ENCODE measurements at regions not wholly inside any gene's neighbourhood (a gene's known extent, or its start where the extent isn't known, plus 50 kb on each side); places are given as distances from the start of the nearest gene placed in this dataset.

DNA sequence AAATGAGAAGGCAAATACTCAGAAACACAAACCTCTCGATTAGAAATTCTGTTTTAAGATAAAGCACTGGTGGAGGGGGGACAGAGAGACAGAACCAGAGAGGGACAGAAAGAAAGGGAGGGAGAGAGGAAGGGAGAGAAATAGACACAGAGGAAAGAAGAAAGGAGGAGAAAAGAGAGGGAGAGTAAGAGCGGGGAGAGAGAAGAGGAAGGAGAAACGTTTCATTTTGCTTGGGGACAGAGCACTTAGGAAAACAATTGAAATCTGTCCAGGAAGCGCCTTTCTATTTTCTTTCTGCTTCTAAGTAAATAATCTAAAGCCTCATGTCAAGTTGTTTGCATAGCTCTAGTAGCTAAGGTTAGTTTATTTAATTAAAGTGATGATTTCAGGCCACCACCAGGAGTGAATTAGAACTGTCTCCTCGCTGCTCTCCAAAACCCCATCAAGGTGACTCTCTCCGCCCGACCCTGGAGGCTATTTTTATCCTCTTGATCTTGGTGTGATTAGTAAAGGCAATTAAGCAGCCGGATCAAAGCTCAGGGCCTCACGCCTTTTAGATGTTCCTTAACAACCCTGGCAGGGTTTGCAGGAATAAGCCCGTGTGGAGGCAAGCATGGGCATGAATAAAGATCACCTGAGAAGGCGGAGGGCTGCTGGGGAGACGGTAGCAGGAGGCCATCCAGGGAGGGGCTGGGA is 73.4 kb upstream of the INSIG1 start:
- Mint-ChIP-seq H3K27me3 (no peaks in the 10 kb centered on the region), H3K9me3 (no peaks in the 10 kb centered on the region), H3K4me3 (no peak overlapping the region), H3K36me3 (no peaks in the 10 kb centered on the region), H3K4me1 (peaks cover 5% of the 10 kb centered on the region), H3K27ac (no peak overlapping the region)
- no peak for DNase-seq

DNA sequence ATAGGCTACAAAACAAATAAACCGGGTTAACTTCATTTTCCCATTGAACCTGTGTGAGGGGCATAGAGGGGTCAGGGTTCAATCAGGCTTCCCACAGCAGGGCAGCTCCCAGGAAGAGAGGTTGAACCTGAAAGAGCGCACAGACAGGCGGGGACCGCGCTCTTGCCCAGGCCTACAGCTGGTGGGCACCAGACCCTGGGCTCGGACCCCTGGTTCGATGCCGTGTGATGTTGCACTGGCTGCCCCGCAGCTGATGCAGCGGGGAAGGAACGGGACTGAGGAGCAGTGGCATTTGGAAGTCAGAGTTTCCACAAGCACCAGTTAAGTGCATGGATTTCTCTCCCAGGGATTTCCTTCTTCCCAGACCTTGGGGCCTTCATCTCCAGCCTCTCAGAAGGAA is 72.6 kb upstream of the INSIG1 start:
- Mint-ChIP-seq H3K4me3 (no peak overlapping the region), H3K27me3 (no peaks in the 10 kb centered on the region), H3K36me3 (no peaks in the 10 kb centered on the region), H3K4me1 (peaks cover 5% of the 10 kb centered on the region), H3K27ac (no peak overlapping the region), H3K9me3 (no peaks in the 10 kb centered on the region)
- no peak for DNase-seq

DNA sequence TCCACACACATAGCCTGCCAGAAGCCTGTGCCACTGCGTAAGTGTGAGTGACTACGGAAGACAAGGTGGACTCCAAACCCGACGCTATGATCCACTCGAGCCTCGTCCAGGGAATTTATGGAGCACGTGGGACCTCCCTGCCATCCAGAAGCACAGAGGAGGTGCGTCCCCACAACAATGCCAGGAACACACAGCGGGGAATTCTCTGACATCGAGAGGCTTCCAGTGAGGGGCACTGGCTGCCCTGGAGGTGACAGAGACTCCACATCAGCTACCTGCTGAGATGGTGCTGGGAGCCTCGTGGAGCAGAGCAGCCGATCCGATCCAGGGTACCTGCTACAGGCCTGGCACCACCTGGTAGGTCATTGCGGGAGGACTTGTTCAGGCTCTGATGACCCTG is 72.2 kb upstream of the INSIG1 start:
- H3K27ac Mint-ChIP-seq, result no peak overlapping the region
- no peaks in the 10 kb centered on the region for H3K9me3 Mint-ChIP-seq
- no peaks in the 10 kb centered on the region for H3K36me3 Mint-ChIP-seq
- no peak for DNase-seq
- no peak overlapping the region for H3K4me3 Mint-ChIP-seq
- no peaks in the 10 kb centered on the region for H3K27me3 Mint-ChIP-seq
- H3K4me1 Mint-ChIP-seq, result peaks cover 5% of the 10 kb centered on the region

DNA sequence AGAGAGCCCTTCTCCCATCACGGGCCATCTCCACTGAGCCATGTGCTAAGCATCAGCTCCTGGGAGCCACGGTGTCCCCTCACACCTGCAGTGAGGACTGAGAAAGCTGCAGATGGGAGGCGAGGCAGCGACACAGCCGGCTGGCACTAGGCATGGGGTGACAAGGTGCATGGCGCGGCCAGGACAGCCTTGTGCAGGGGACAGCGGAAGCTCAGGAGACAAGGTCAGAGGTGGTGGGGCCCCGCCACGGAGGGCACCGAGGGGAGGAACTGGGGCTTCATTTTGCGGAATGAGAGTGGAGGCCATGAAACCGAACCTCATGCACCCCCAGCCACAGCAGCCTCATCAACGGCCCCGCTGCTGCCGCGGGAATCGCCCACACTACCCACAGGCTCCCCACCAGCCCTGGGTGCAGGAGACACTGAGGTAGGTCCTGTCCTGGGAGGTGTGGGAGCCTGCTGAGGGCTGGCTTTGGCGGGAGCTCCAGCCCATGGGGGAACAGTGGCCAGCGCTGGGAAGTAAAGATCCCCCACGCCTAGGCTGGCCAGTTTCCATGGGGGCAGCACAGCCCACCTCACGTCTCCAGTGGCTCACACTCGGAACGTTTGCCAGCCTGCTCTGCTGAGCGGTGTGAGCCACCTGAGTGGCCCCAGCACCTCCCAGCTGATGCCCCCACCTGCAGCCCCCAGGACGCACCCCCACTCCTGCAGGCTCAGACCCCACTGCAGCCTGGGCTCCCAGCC is 71.2 kb upstream of the INSIG1 start:
- H3K4me3 Mint-ChIP-seq, result no peak overlapping the region
- peaks cover 5% of the 10 kb centered on the region for H3K4me1 Mint-ChIP-seq
- H3K27ac Mint-ChIP-seq, result no peak overlapping the region
- no peaks in the 10 kb centered on the region for H3K36me3 Mint-ChIP-seq
- no peaks in the 10 kb centered on the region for H3K9me3 Mint-ChIP-seq
- no peaks in the 10 kb centered on the region for H3K27me3 Mint-ChIP-seq
- no peak for DNase-seq

DNA sequence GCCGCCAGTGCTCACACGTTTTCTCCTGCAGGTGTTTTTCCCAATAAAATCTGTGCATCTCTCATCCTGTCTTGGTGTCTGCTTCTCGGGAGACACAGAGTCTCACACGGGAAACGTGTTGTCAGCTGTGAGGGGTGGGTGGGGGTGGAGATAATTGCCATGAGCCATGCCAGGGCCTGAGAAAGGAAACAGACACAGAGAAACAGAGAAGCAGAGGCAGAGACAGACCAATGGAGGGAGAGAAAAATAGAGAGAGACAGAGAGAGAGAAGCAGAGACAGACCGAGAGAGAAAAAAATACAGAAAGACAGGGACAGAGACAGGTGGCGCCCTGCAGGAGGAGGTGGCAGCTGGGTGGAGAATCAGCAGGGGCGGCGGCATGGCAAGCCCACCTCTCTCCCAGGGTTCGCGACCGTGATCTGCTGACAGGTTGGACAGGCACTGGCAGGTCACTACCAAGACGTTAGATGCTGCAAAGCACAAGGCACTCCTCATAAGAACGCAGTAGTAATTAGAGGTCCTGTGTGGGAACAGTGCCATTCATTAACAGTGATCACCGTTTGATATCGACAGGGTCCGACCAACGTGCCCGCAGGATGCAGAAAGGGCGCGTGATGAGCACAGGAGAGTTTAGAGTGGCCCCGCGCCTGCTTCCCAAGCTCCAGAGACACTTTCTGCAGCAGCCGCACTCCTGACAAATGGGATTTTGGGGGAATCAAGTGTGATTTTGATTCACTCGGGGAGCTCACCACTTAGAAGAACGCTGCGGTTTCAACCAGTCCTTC is 70.5 kb upstream of the INSIG1 start:
- no peaks in the 10 kb centered on the region for H3K9me3 Mint-ChIP-seq
- H3K27me3 Mint-ChIP-seq, result no peaks in the 10 kb centered on the region
- no peaks in the 10 kb centered on the region for H3K36me3 Mint-ChIP-seq
- no peak overlapping the region for H3K4me3 Mint-ChIP-seq
- peaks cover 2% of the 10 kb centered on the region for H3K4me1 Mint-ChIP-seq
- no peak for DNase-seq
- no peak overlapping the region for H3K27ac Mint-ChIP-seq

DNA sequence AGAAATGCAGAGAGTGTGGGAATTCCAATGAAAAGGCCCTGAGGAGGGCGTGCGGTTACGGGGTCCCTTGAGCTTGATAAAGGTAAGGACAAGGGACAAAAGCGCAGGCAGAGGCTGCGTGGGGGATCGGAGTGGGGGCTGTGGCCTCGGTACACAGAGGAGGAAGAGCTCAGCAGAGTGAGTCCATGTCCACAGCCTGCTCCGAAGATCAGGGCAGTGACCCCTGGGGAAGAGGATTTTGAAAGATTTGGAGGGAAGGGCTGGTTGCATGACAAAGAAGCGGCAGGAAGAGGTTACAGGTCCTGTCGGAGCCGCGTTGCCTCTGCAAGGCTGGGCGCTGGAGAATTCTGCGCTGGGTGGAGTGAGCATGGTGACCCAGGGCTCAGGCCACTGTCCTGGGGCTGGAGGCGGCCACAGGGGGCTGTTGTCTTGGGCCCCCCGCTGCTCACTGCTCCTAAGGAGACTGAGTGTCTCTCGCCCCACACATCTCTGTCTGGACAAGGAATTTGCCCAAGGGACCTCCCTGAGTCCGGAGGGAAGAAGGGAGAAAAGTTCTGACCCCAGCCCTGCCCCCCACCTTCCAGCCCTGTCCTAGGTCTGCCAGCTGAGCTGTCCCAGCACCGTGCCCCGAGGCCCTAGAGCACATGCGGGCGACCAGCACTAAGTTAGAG is 69.8 kb upstream of the INSIG1 start:
- Mint-ChIP-seq H3K4me3 (no peak overlapping the region), H3K36me3 (no peaks in the 10 kb centered on the region), H3K9me3 (no peaks in the 10 kb centered on the region), H3K27ac (no peak overlapping the region), H3K27me3 (no peaks in the 10 kb centered on the region), H3K4me1 (no peaks in the 10 kb centered on the region)
- DNase-seq, result no peak

DNA sequence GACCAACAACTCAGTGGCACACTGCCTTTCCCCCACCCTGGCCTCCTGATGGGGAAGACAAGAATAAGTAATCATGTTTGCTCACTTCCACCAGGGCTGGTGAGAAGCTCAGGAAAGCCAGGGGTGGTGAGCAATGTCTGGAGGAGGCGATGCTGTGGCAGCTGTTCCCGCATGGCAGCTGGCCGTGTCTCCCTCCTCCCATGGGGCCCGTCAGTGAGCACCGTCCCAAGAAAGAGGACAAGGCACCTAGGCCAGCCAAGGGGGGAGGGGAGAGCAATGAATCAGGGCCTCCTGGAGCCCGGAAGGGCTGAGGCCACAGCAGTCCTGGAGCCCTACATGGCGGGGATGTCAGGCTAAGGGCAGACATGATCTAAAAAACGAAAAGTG is 69.2 kb upstream of the INSIG1 start:
- H3K4me1 Mint-ChIP-seq, result no peaks in the 10 kb centered on the region
- no peak overlapping the region for H3K27ac Mint-ChIP-seq
- H3K27me3 Mint-ChIP-seq, result no peaks in the 10 kb centered on the region
- no peaks in the 10 kb centered on the region for H3K9me3 Mint-ChIP-seq
- no peak overlapping the region for H3K4me3 Mint-ChIP-seq
- no peaks in the 10 kb centered on the region for H3K36me3 Mint-ChIP-seq
- no peak for DNase-seq

DNA sequence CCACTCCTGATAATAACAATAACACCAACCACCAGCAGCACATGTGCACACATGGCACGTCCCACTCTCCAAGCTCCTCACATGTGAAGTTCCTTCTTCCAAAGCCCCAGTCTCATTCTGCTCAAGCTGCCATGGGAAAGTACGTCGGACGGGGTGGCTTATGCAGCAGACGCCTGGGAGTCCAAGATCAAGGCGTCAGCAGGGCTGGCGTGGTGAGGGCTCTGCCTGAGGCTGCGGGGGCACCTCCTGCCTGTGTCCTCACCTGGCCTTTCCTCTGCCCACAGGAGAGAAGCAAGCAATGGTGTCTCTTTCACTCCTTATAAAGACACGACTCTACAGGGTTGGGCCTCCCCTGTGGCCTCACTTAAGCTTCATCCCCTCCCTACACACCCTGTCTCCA is 68.8 kb upstream of the INSIG1 start:
- H3K9me3 Mint-ChIP-seq, result no peaks in the 10 kb centered on the region
- H3K4me1 Mint-ChIP-seq, result no peaks in the 10 kb centered on the region
- no peaks in the 10 kb centered on the region for H3K36me3 Mint-ChIP-seq
- H3K27me3 Mint-ChIP-seq, result no peaks in the 10 kb centered on the region
- no peak overlapping the region for H3K27ac Mint-ChIP-seq
- no peak for DNase-seq
- no peak overlapping the region for H3K4me3 Mint-ChIP-seq

DNA sequence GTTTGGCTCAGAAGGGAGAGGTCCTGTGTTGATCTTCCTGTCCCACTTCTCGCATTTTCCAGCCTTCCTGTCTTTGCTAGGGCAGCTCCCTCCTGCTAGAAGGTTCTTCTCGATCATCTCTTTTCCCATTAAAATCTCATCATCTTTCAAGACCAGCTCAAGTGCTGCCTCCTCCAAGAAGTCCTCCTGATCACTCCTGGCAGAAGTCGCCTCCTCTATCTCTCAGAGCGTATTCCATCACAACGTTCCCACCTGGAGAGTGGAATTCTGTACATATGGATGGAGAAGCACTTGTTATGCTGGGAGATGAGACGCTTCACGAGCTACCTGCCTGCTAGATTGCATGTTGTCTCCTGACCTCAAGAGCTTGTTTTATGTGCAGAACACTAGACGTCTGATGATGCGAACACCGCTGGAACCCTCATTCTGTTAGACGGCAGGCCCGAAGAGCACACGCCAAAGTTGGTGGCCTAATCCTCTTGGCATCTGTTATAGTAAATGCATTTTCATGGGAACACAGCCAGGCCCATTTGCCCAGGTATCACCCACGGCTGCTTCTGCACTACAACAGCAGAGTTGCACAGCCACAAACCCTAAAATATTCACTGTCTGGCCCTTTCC is 68.0 kb upstream of the INSIG1 start:
- no peaks in the 10 kb centered on the region for H3K36me3 Mint-ChIP-seq
- no peak for DNase-seq
- no peak overlapping the region for H3K4me3 Mint-ChIP-seq
- H3K9me3 Mint-ChIP-seq, result no peaks in the 10 kb centered on the region
- no peaks in the 10 kb centered on the region for H3K4me1 Mint-ChIP-seq
- H3K27ac Mint-ChIP-seq, result no peak overlapping the region
- no peaks in the 10 kb centered on the region for H3K27me3 Mint-ChIP-seq

DNA sequence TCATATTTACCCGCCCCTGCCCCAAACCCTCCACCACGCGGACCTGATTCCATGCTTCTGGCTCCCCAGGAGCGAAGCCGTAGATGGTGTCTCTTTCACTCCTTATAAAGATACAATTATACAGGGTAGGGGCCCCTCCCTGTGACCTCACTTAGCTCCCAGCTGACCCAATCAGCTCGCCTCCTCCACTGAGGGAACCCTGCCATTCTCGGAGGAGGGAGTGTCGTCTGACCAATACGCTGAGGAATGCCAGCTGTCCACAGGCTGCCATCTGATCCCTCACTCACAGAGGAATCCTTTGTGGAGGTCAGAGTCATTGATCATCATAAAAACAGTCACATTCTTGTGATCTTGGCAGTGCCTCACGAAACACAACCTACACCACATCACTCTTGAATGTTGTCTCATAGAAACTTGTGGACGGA is 67.5 kb upstream of the INSIG1 start:
- no peaks in the 10 kb centered on the region for H3K27me3 Mint-ChIP-seq
- H3K4me1 Mint-ChIP-seq, result no peaks in the 10 kb centered on the region
- no peak overlapping the region for H3K4me3 Mint-ChIP-seq
- H3K27ac Mint-ChIP-seq, result no peak overlapping the region
- DNase-seq, result no peak
- H3K36me3 Mint-ChIP-seq, result no peaks in the 10 kb centered on the region
- H3K9me3 Mint-ChIP-seq, result no peaks in the 10 kb centered on the region

DNA sequence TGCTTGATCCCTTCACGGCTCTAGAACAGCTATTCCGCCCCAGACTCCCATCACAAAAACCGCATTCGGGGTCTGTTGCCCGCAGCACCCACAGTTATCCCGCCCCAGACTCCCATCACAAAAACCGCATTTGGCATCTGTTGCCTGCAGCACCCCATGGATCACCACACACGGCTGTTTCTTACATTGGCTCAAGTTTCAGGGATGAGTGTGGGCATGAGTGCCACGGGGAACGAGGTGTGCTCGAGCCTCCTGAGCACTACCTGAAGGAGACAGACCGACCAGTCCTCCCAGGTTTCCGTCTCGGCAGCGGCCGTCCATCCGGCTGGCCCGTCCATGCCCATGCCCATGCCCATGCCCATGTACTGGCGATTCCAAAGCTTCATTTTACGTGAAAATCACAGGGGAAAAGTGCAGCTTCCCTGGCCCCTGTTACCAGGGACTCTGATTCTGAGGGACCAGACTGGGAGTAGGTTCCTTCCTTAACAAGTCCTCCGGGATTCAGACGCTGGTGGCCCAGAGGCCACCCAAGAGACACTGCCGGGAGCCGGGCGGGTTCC is 66.4 kb upstream of the INSIG1 start:
- Mint-ChIP-seq H3K4me1 (no peaks in the 10 kb centered on the region), H3K27ac (no peak overlapping the region), H3K36me3 (no peaks in the 10 kb centered on the region), H3K9me3 (no peaks in the 10 kb centered on the region), H3K27me3 (no peaks in the 10 kb centered on the region), H3K4me3 (no peak overlapping the region)
- DNase-seq, result no peak

DNA sequence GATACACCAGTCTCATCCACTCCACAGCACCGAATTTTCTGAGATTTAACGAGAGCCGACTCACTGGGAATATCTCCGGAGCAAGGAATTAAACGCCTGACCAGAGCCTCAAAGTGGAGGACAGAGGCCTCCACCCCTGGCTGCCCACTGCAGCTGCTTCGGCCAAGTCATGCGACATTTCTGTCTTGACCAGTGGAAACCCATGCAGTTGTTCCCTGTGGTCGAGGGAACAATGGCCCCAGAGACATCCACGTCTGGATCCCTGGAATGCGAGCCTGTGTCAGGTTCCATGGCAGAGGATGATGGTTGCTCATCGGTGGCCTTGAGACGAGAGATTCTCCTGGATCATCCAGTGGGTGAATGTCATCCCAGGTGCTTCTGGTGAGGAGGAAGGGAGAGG is 65.7 kb upstream of the INSIG1 start:
- H3K27me3 Mint-ChIP-seq, result no peaks in the 10 kb centered on the region
- no peak overlapping the region for H3K4me3 Mint-ChIP-seq
- no peak overlapping the region for H3K27ac Mint-ChIP-seq
- no peak for DNase-seq
- no peaks in the 10 kb centered on the region for H3K36me3 Mint-ChIP-seq
- H3K4me1 Mint-ChIP-seq, result no peaks in the 10 kb centered on the region
- no peaks in the 10 kb centered on the region for H3K9me3 Mint-ChIP-seq

DNA sequence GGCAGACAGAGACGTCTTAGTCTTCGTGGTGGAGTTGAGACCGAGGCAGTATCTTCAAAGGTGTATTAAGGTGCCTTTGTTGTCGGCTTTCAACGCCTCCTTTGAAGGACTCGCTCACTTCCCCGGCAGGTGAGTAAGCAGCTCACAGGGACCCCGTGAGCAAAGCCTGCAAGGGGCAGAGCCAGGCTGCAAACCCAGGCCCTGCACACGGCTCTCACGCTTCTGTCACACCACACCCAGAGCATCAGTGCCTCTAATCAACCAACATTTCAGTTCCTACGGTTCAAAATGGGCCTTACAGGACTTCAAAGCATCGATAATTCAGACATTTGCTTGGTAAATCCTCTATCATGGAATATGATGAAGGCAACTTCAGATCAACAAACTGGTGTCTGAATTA is 64.8 kb upstream of the INSIG1 start:
- H3K27me3 Mint-ChIP-seq, result no peaks in the 10 kb centered on the region
- H3K4me1 Mint-ChIP-seq, result no peaks in the 10 kb centered on the region
- no peak for DNase-seq
- no peak overlapping the region for H3K27ac Mint-ChIP-seq
- no peaks in the 10 kb centered on the region for H3K9me3 Mint-ChIP-seq
- no peak overlapping the region for H3K4me3 Mint-ChIP-seq
- no peaks in the 10 kb centered on the region for H3K36me3 Mint-ChIP-seq

DNA sequence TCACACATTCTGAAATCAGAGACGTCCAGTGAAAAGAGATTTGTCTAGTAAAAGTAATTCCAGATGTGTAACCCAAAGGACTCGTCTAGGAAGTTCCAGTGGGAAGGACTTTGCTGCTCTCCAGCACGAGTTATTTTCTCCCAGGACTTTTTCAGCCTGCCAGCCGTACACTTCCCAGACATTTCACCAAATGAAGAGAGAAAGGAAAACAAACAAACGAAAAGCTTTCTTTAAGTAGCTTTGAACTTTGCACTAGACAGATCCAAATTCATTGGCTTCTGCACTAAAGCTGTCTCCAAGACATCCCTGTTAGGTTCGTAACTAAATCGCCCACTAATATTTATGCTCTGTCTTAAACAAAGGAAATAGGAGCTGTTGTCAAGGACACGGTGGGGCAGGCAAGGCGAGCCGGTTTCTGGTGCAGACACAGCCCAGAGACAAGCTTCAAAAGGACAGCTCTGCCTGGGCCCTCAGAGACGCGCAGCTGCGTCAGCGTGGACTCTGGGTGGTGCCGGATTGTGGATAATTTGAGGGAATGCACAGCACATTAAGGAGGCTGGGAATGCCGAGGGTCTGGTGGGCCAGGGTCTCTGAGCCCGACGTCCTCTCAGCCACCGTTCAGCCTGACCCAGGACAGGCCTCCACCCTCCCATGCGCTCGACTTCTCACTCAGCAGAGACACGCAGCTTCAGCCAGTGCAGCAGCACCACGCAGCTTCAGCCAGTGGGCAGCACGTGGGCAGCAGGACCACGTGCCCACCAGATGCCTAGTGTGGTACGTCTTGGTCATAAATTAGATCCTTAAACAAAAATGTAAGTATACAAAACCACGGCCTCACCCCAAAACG is 64.1 kb upstream of the INSIG1 start:
- Mint-ChIP-seq H3K4me1 (no peaks in the 10 kb centered on the region), H3K9me3 (no peaks in the 10 kb centered on the region), H3K27ac (no peak overlapping the region), H3K36me3 (no peaks in the 10 kb centered on the region), H3K27me3 (peaks cover 3% of the 10 kb centered on the region), H3K4me3 (no peak overlapping the region)
- no peak for DNase-seq

All from activated naive CD8-positive, alpha-beta T cell treated with anti-CD3 and anti-CD28 coated beads for 36 hours (primary cell).